NCI-H1092 treated with DMSO at 0.1 percent for 48 hours (cell line): ENCODE measurements at regions not wholly inside any gene's neighbourhood (a gene's known extent, or its start where the extent isn't known, plus 50 kb on each side); places are given as distances from the start of the nearest gene placed in this dataset.
"Not testable (repeated sequence)": the region's sequence is repeated elsewhere in the genome, so short reads cannot be mapped to it uniquely, and the experiment has no call there.

Experiments used
- DNase-seq: peaks from one replicate; lab custom pipeline; 2025; lab: John Stamatoyannopoulos, UW

GRCh38 chr4:63269156-63269555 is 1140.1 kb downstream of the TECRL start:
- DNase-seq: no peak

GRCh38 chr4:63233671-63234070 is 1175.6 kb downstream of the TECRL start:
- no peak for DNase-seq

GRCh38 chr4:63232058-63232457 is 1177.2 kb downstream of the TECRL start:
- DNase-seq: no peak

GRCh38 chr4:63226229-63226628 is 1183.0 kb downstream of the TECRL start:
- no peak for DNase-seq

- no peak for DNase-seq
These were observed 1186.8 kb downstream of the TECRL start for GRCh38 chr4:63222466-63222865.

GRCh38 chr4:63221477-63221876 is 1187.8 kb downstream of the TECRL start:
- no peak for DNase-seq

- no peak for DNase-seq
These were observed 1190.4 kb downstream of the TECRL start for GRCh38 chr4:63218856-63219255.

- no peak for DNase-seq
These were observed 1195.2 kb downstream of the TECRL start for GRCh38 chr4:63214076-63214475.

- DNase-seq: no peak
These were observed 1197.3 kb downstream of the TECRL start for GRCh38 chr4:63211776-63212479.

GRCh38 chr4:63211375-63211774 is 1197.9 kb downstream of the TECRL start:
- DNase-seq: no peak

- not testable (repeated sequence) for DNase-seq
These were observed 1216.2 kb downstream of the TECRL start for GRCh38 chr4:63193029-63193428.

GRCh38 chr4:63171341-63171740 is 1237.9 kb downstream of the TECRL start:
- no peak for DNase-seq

GRCh38 chr4:63170923-63171322 is 1238.3 kb downstream of the TECRL start:
- no peak for DNase-seq

GRCh38 chr4:63169836-63170235 is 1239.4 kb downstream of the TECRL start:
- no peak for DNase-seq

- no peak for DNase-seq
These were observed 1253.7 kb downstream of the TECRL start for GRCh38 chr4:63155561-63155960.

- no peak for DNase-seq
These were observed 1285.8 kb downstream of the TECRL start for GRCh38 chr4:63123441-63123840.

GRCh38 chr4:63122955-63123354 is 1286.3 kb downstream of the TECRL start:
- no peak for DNase-seq

GRCh38 chr4:63106600-63106999 is 1302.7 kb downstream of the TECRL start:
- DNase-seq: no peak

GRCh38 chr4:63105839-63106238 is 1303.4 kb downstream of the TECRL start:
- no peak for DNase-seq

- no peak for DNase-seq
These were observed 1318.6 kb downstream of the TECRL start for GRCh38 chr4:63090641-63091040.

GRCh38 chr4:63085091-63085490 is 1324.2 kb downstream of the TECRL start:
- no peak for DNase-seq

- no peak for DNase-seq
These were observed 1328.3 kb downstream of the TECRL start for GRCh38 chr4:63080934-63081333.

- no peak for DNase-seq
These were observed 1345.5 kb downstream of the TECRL start for GRCh38 chr4:63063760-63064159.

GRCh38 chr4:63062891-63063290 is 1346.4 kb downstream of the TECRL start:
- DNase-seq: not testable (repeated sequence)
